ENCODE measurements at regions not wholly inside any gene's neighbourhood (a gene's known extent, or its start where the extent isn't known, plus 50 kb on each side); places are given as distances from the start of the nearest gene placed in this dataset.
"Not testable (repeated sequence)": the region's sequence is repeated elsewhere in the genome, so short reads cannot be mapped to it uniquely, and the experiment has no call there.

DNA sequence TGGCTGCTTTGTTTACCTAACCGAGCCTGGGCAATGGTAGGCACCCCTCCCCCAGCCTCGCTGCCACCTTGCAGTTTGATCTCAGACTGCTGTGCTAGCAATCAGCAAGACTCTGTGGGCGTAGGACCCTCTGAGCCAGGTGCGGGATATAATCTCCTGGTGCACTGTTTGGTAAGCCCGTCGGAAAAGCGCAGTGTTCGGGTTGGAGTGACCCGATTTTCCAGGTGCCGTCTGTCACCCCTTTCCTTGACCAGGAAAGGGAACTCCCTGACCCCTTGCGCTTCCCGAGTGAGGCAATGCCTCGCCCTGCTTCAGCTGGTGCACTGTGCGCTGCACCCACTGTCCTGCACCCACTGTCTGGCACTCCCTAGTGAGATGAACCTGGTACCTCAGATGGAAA, 482.2 kb upstream of the SMC2 start:
- not testable (repeated sequence) for TF ChIP-seq POLR2AphosphoS5 (IDR thresholded peaks at IDR 0.05; ENCODE audit: control insufficient read depth, insufficient read depth, low read depth, low read length); CC2D1A (IDR thresholded peaks at IDR 0.05); ZNF282 (CRISPR knock-in tag; IDR thresholded peaks at IDR 0.05); EP300 (IDR thresholded peaks at IDR 0.05; ENCODE audit: low read length); KAT2B (IDR thresholded peaks at IDR 0.05; ENCODE audit: low read depth, low read length); JUND (IDR thresholded peaks at IDR 0.05; ENCODE audit: borderline replicate concordance, low read depth, low read length); JUND (tag; IDR thresholded peaks at IDR 0.05; ENCODE audit: borderline replicate concordance, low read depth, low read length); PML (IDR thresholded peaks at IDR 0.05; ENCODE audit: low read length)
- TF ChIP-seq, protein P1, sequence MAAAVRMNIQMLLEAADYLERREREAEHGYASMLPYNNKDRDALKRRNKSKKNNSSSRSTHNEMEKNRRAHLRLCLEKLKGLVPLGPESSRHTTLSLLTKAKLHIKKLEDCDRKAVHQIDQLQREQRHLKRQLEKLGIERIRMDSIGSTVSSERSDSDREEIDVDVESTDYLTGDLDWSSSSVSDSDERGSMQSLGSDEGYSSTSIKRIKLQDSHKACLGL (CRISPR knock-in tag; IDR thresholded peaks at IDR 0.05; ENCODE audit: borderline replicate concordance, poor library complexity, severe bottlenecking), result not testable (repeated sequence)
